Keratinocyte (primary cell): ENCODE measurements at regions not wholly inside any gene's neighbourhood (a gene's known extent, or its start where the extent isn't known, plus 50 kb on each side); places are given as distances from the start of the nearest gene placed in this dataset.
A peak's percentile ranks its signal among the peaks of the same experiment; 100 is the strongest.

Experiments
- DNase-seq: peaks from one replicate; pipeline ENCODE4 v3.0.0-alpha.2; 2011; ENCODE audit warnings: low read depth, missing footprints, low spot score
- FAIRE-seq: peaks from 2 replicates; lab custom pipeline; 2011; peaks lifted over from hg19 to GRCh38; lab: Jason Lieb, UNC
- H2AFZ ChIP-seq: 2 replicates; pipeline ENCODE4 v1.6.0; 2012; ENCODE audit warnings: low read length, control low read depth, inconsistent platforms; ENCODE audit not compliant: control insufficient read depth
- H3K27ac ChIP-seq: 2 replicates; pipeline ENCODE4 v1.5.1; 2011; ENCODE audit warnings: low read length; ENCODE audit not compliant: control insufficient read depth, insufficient read depth
- H3K27me3 ChIP-seq: 3 replicates; pipeline ENCODE4 v1.6.0; 2011; ENCODE audit warnings: low read length; ENCODE audit not compliant: control insufficient read depth, insufficient read depth; ENCODE audit errors: extremely low read depth
- H3K36me3 ChIP-seq, 2 experiments: 2 replicates in 1 of 2; 3 replicates in 1 of 2; pipeline ENCODE4 v1.5.1; 2011; ENCODE audit warnings: low read length in 2 of 2, mild to moderate bottlenecking in 1 of 2; ENCODE audit not compliant: control insufficient read depth in 2 of 2, insufficient read depth in 2 of 2; ENCODE audit errors: extremely low read depth in 1 of 2
- H3K4me1 ChIP-seq: 3 replicates; pipeline ENCODE4 v1.5.1; 2011; ENCODE audit warnings: low read length; ENCODE audit not compliant: control insufficient read depth, insufficient read depth; ENCODE audit errors: extremely low read depth
- H3K4me2 ChIP-seq: 3 replicates; pipeline ENCODE4 v1.6.0; 2011; ENCODE audit warnings: low read depth, low read length; ENCODE audit not compliant: control insufficient read depth, insufficient read depth; ENCODE audit errors: extremely low read depth
- H3K4me3 ChIP-seq, 3 experiments: fragments of 200-600 bp in 1 of 3; sonication (generic) in 1 of 3; 2 replicates in 2 of 3; 3 replicates in 1 of 3; pipeline ENCODE4 v1.5.1; 2011 to 2016; ENCODE audit warnings: low read length in 3 of 3, mild to moderate bottlenecking in 3 of 3, control low read depth in 2 of 3, inconsistent platforms in 1 of 3, low read depth in 1 of 3, mixed read lengths in 1 of 3, mixed run types in 1 of 3, moderate library complexity in 1 of 3; ENCODE audit not compliant: control insufficient read depth in 2 of 3, insufficient read depth in 2 of 3; ENCODE audit errors: extremely low read depth in 1 of 3
- H3K79me2 ChIP-seq: 2 replicates; pipeline ENCODE4 v1.6.0; 2012; ENCODE audit warnings: low read length; ENCODE audit not compliant: control insufficient read depth, insufficient read depth
- H3K9ac ChIP-seq: 3 replicates; pipeline ENCODE4 v1.6.0; 2011; ENCODE audit warnings: low read length; ENCODE audit not compliant: control insufficient read depth, insufficient read depth; ENCODE audit errors: extremely low read depth
- H3K9me1 ChIP-seq: 3 replicates; pipeline ENCODE4 v1.6.0; 2011; ENCODE audit warnings: low read length; ENCODE audit not compliant: control insufficient read depth, insufficient read depth; ENCODE audit errors: extremely low read depth
- H3K9me3 ChIP-seq: 2 replicates; pipeline ENCODE4 v1.5.1; 2012; ENCODE audit warnings: low read depth, low read length; ENCODE audit not compliant: control insufficient read depth
- H4K20me1 ChIP-seq: 3 replicates; pipeline ENCODE4 v1.6.0; 2011; ENCODE audit warnings: low read length; ENCODE audit not compliant: control insufficient read depth, insufficient read depth; ENCODE audit errors: extremely low read depth
- CTCF ChIP-seq, 3 experiments: IDR thresholded peaks in 1 of 3; conservative IDR thresholded peaks in 1 of 3; optimal IDR thresholded peaks in 1 of 3; 2 replicates in 2 of 3; 3 replicates in 1 of 3; pipeline versions ENCODE3 to v1.5.1; 2011; ENCODE audit warnings: low read length in 3 of 3, mild to moderate bottlenecking in 3 of 3, moderate library complexity in 2 of 3, control low read depth in 1 of 3, inconsistent platforms in 1 of 3; ENCODE audit not compliant: insufficient read depth in 2 of 3; ENCODE audit errors: extremely low read depth in 1 of 3
- EZH2 ChIP-seq: IDR thresholded peaks from one replicate; pipeline ENCODE4 v1.6.1; 2012; ENCODE audit warnings: inconsistent platforms, mild to moderate bottlenecking, low read length, moderate library complexity
- dilution Hi-C: fragments of 300-500 bp; cut with MboI; formaldehyde crosslinking; loops from one replicate; pipeline ENCODE4 v1.7.0; 2020; ENCODE audit warnings: low sequenced_read_pairs; ENCODE audit not compliant: extremely low pct_ligation_motif_present

GRCh38 chr11:128400382-128401203 lies 186.8 kb downstream of the ETS1 start:
- H3K4me1 ChIP-seq: peaks cover 13% of the 10 kb centered on the region
- no peaks in the 10 kb centered on the region for H3K79me2 ChIP-seq
- no peak overlapping the region for H3K4me3 ChIP-seq
- no peak overlapping the region for H2AFZ ChIP-seq
- H3K9ac ChIP-seq: no peak overlapping the region
- no peak overlapping the region for H3K27ac ChIP-seq
- H3K36me3 ChIP-seq: no peaks in the 10 kb centered on the region
- no peaks in the 10 kb centered on the region for H3K9me3 ChIP-seq
- no peak overlapping the region for H3K4me2 ChIP-seq
- TF ChIP-seq CTCF (optimal IDR thresholded peaks at IDR 0.05 in 1 of 3, IDR thresholded peaks at IDR 0.05 in 1 of 3, conservative IDR thresholded peaks at IDR 0.05 in 1 of 3; ENCODE audit: extremely low read depth in 1 of 3, insufficient read depth in 2 of 3, low read length in 3 of 3) (no peak), EZH2 (no peak)
- no peak for DNase-seq
- H3K27me3 ChIP-seq: no peaks in the 10 kb centered on the region
- H4K20me1 ChIP-seq: no peaks in the 10 kb centered on the region
- dilution Hi-C loops: no loop called here
- no peak for FAIRE-seq
- H3K9me1 ChIP-seq: no peaks in the 10 kb centered on the region

- Histone ChIP-seq H3K4me3 (no peak overlapping the region), H3K27ac (peak overlapping the region; percentile 2), H3K79me2 (no peaks in the 10 kb centered on the region), H3K4me2 (peak overlapping the region; percentile 17), H3K9ac (no peak overlapping the region), H4K20me1 (no peaks in the 10 kb centered on the region), H3K27me3 (no peaks in the 10 kb centered on the region), H3K9me1 (no peaks in the 10 kb centered on the region), H3K4me1 (peaks cover 13% of the 10 kb centered on the region), H3K9me3 (no peaks in the 10 kb centered on the region), H3K36me3 (no peaks in the 10 kb centered on the region), H2AFZ (no peak overlapping the region)
- dilution Hi-C loops: no loop called here
- FAIRE-seq: peak; percentile 89
- DNase-seq: no peak
- TF ChIP-seq EZH2: no peak
- no peak for TF ChIP-seq CTCF (optimal IDR thresholded peaks at IDR 0.05 in 1 of 3, IDR thresholded peaks at IDR 0.05 in 1 of 3, conservative IDR thresholded peaks at IDR 0.05 in 1 of 3; ENCODE audit: extremely low read depth in 1 of 3, insufficient read depth in 2 of 3, low read length in 3 of 3)
Measured at GRCh38 chr11:128399251-128400121, 187.9 kb downstream of the ETS1 start.
